ENCODE measurements at regions not wholly inside any gene's neighbourhood (a gene's known extent, or its start where the extent isn't known, plus 50 kb on each side); places are given as distances from the start of the nearest gene placed in this dataset.

DNA sequence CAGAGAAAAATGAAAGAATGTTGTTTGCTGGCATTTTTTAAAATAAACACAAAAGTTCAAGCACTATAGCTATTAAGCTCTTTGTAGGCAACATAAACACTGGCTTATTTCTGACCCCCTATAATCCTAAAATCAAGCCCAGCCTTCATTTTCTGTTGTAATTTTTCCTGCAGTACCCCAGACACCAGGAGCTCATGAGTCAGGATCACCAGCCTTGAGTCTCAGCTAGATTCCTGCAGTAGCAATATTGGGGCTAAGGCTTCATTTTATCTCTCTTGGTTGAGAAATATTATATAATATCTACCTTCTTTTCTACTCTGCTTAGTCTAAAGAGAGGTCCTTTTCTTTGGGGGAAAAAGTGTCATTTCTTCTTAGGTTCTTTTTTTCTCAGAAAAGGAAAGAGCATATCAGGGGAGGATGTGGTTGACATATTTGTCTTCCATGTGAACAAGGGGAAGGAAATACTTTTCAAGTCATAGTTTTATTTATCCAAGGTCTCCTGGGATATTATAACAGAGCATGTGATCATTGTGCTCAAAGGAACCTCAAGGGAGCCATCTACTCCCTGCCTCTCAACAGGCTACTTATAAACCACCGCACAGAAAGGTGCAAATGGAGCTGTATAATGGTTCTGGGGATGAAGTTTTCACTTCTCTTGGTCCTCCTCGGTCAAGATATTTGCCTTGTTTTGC lies 678.3 kb upstream of the NR3C2 start:
- TF ChIP-seq TAF1 (IDR thresholded peaks at IDR 0.05; ENCODE audit: low read depth, low read length) (no peak), RBBP5 (IDR thresholded peaks at IDR 0.05; ENCODE audit: borderline replicate concordance, low read depth, low read length) (no peak), KDM5A (IDR thresholded peaks at IDR 0.05; ENCODE audit: low read length) (no peak), POLR2AphosphoS5 (IDR thresholded peaks at IDR 0.05; ENCODE audit: low read depth, low read length) (no peak), EZH2 (IDR thresholded peaks at IDR 0.05; ENCODE audit: low read depth, low read length, severe bottlenecking) (no peak), CBX5 (IDR thresholded peaks at IDR 0.05; ENCODE audit: low read depth, low read length) (no peak), POLR2A (IDR thresholded peaks at IDR 0.05; ENCODE audit: control extremely low read depth in 1 of 2, low read depth in 2 of 2, low read length in 2 of 2) (no peak), NANOG (IDR thresholded peaks at IDR 0.05; ENCODE audit: insufficient read depth, low read depth, low read length, poor library complexity, severe bottlenecking) (no peak), YY1 (IDR thresholded peaks at IDR 0.05; ENCODE audit: low read depth, low read length) (no peak)
- TF ChIP-seq, protein P1, sequence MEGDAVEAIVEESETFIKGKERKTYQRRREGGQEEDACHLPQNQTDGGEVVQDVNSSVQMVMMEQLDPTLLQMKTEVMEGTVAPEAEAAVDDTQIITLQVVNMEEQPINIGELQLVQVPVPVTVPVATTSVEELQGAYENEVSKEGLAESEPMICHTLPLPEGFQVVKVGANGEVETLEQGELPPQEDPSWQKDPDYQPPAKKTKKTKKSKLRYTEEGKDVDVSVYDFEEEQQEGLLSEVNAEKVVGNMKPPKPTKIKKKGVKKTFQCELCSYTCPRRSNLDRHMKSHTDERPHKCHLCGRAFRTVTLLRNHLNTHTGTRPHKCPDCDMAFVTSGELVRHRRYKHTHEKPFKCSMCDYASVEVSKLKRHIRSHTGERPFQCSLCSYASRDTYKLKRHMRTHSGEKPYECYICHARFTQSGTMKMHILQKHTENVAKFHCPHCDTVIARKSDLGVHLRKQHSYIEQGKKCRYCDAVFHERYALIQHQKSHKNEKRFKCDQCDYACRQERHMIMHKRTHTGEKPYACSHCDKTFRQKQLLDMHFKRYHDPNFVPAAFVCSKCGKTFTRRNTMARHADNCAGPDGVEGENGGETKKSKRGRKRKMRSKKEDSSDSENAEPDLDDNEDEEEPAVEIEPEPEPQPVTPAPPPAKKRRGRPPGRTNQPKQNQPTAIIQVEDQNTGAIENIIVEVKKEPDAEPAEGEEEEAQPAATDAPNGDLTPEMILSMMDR (IDR thresholded peaks at IDR 0.05; ENCODE audit: control extremely low read depth in 1 of 3, insufficient read depth in 1 of 3, low read depth in 1 of 3, low read length in 3 of 3) = no peak

Measured in H1 (cell line).